OCI-M1 (cell line): ENCODE measurements at regions not wholly inside any gene's neighbourhood (a gene's known extent, or its start where the extent isn't known, plus 50 kb on each side); places are given as distances from the start of the nearest gene placed in this dataset.
A peak's percentile ranks its signal among the peaks of the same experiment; 100 is the strongest.

Experiments
- DNase-seq: peaks from one replicate; lab custom pipeline; 2025; lab: John Stamatoyannopoulos, UW

DNA sequence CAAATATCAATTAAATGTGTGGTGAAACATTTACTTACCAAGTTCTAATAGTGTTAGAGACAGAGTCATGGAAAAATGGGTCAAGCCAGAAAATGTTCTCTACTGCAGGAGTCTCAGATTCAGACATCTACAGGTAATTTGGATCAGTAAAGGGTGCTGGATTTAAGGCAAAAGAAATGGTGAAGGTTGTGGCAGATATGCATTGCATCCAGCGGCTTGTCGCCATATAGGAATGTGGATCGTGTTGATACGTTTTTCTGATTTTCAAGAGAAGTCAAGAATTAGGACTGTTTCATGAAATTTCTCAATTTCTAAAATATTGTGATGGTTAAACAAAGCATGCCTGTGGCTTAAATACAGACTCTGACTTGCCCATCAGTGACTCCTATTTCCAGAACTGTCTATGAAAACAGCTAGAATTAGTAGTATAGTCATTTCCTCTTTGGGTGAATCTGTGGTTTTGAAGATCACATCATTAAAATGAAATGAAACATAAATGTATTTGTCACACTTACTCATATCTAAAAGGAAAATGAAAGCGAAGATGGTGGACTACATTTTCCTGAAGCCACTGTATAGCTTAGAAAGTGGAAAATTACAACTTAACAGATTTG is 110.1 kb upstream of the VEGFC start:
- peak; percentile 73 for DNase-seq

DNA sequence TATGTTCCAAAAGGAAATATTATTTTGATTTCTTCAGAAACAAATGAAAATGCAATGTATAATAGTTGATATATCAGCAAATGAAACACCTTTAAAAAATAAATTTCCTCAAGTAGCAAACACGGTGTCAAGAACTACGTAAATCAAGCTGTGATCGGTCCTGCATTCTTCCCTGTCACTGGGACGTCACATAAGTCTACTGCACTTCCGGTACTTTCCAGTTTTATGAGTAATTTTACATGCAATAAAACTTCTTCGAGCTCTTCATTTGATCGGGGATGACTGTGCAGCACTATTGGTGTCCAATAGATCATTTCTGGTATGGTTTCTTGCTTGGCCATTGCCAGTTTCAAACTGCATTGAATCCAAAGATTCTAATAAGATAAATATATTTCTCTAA is 114.0 kb upstream of the VEGFC start:
- no peak for DNase-seq

- DNase-seq: no peak
These were observed 117.9 kb upstream of the VEGFC start for GRCh38 chr4:176910646-176911045.

DNA sequence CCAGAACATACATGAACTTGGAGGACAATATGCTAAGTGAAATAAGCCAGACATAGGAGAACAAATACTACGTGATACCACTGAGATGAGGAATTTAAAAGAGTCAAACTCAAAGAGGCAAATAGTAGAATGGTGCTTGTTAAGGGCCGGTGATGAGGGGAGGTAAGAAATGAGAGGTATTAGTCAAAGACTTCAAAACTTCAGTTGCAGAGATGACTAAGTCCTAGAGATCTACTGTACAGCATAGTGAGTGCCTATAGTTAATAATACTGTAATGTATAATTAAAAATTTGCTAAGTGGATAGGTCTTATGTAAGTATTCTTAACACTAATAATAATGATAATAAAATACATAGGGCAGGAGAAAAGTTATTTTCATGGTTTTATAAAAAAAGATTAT is 126.9 kb upstream of the VEGFC start:
- DNase-seq: no peak

GRCh38 chr4:176920694-176921093 is 128.0 kb upstream of the VEGFC start:
- no peak for DNase-seq

DNA sequence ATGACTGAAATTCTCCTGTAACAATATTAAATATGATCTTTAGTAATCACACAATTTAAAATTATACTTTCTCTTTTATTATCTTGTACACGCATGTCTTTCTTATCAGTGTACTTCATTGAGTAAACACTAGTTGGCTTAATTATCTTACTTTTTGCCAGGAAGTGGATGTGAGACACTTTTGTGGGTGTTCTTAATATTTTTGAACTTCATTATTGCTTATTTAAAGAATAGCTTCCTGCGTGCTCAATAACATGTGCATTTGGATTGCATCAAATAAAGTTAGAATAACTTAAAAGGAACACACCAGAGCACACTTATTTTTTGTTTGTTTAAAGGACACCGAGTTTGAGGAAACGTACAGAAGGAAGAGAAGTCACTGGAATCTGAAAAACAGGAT is 128.5 kb upstream of the VEGFC start:
- peak; percentile 12 for DNase-seq

- DNase-seq: no peak
These were observed 131.5 kb upstream of the VEGFC start for GRCh38 chr4:176924238-176924637.

- DNase-seq: no peak
These were observed 133.2 kb upstream of the VEGFC start for GRCh38 chr4:176925962-176926361.

DNA sequence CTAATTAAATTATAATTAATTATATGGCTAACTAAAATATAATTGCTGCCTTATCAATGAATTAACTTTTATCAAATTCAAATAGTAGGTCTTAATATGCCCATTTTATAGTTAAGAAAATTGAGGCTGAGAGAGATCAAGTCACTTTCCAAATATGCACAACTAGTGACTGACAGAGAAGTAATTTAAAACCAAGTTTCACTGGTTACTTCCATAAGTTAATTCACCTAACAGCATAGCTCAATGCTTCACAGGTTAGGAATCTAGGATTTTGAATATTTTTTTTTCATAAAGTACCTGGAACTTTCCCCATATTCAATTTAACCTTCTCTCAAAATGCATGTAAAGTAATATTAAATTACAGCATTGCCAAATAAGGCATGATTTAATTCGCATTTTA is 134.4 kb upstream of the VEGFC start:
- DNase-seq: no peak

GRCh38 chr4:176927664-176928063 is 134.9 kb upstream of the VEGFC start:
- DNase-seq: no peak

DNA sequence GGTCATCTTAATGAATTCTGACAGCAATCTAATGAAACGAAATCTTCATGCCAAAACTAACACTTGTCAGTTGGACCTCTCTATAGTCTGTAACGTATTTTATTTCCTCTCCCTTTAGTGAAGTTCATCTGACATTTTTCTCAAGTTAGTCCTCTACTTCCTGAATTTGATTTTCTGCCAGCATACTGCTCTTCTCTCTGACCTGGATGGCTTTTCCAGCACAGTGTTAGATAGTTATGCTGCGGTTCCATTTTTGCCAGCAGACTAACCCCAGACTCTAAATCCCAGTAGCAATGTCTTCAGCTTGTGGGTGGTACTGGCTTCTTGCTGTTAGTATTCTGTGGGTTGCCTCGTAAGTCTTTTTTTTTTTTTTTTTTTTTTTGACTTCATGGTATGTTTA is 146.7 kb upstream of the VEGFC start:
- DNase-seq: no peak

- DNase-seq: no peak
These were observed 152.6 kb upstream of the VEGFC start for GRCh38 chr4:176945334-176945733.

- no peak for DNase-seq
These were observed 156.3 kb upstream of the VEGFC start for GRCh38 chr4:176949029-176949428.

- DNase-seq: no peak
These were observed 160.3 kb upstream of the VEGFC start for GRCh38 chr4:176953021-176953420.

GRCh38 chr4:176957353-176958118 is 164.8 kb upstream of the VEGFC start:
- DNase-seq: no peak

GRCh38 chr4:176959980-176960379 is 167.3 kb upstream of the VEGFC start:
- no peak for DNase-seq

- DNase-seq: no peak
These were observed 170.4 kb upstream of the VEGFC start for GRCh38 chr4:176963121-176963520.

DNA sequence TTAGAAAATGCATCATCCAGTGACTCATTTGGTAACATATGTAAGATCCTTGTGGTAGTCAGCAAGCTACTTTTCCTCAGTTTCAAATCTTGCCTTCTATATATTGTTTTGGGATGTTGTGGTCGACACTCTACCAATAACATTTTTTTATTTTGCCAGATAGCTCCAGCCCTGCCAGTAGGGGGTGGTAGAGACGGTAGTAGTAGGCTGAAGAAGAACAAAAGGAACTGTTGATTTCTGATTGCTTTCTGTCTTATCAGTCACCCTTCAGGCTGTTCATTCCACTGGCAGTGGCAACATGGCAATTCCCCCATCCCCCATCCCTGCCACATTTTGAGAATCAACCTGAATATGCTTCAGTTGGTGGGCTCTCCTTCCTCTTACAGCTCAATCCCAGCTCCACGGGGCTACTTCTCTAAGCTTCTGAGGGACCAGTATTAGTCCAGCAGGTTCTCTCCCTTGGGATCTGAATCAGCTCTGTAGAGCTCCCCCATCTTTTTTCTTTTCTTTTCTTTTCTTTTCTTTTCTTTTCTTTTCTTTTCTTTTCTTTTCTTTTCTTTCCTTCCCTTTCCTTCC is 171.5 kb upstream of the VEGFC start:
- peak; percentile 96 for DNase-seq

DNA sequence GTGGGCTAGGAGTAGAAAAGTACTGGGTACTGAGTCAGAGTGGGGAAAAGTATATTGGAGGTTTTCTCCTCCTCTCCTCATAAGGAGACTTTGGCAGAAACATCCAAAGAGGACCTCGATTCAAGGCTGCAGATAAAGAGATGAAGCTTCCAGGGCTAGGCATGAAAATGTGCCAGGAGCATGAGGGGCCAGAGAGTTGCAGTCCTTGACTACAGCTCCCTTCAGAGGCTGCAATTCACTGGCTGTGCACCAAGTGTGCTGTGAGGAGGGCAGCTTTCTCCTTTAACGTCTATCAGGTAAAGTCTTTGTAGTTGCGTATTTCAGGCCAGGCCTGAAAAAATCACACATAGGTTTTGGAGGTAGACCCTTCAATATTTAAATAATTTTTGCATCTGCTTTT is 174.9 kb upstream of the VEGFC start:
- no peak for DNase-seq

- DNase-seq: no peak
These were observed 175.4 kb upstream of the VEGFC start for GRCh38 chr4:176968094-176968493.

DNA sequence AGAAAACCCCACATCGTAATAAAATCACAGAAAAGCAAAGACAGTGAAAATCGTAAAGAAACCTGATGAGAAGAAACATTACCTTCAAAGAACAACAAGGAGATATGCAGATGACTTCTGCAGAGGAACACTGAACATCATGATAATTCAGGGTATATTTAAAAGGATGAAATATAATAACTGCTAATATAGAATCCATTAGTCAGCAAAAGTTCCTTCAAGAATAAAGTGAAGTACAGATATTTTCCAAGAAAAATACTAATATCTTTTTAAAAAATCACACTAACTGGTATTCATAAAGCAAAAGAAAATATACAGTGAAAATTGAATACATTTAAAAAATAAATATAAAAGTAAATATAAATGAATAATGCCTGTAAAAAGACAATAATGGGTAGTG is 176.3 kb upstream of the VEGFC start:
- DNase-seq: no peak

DNA sequence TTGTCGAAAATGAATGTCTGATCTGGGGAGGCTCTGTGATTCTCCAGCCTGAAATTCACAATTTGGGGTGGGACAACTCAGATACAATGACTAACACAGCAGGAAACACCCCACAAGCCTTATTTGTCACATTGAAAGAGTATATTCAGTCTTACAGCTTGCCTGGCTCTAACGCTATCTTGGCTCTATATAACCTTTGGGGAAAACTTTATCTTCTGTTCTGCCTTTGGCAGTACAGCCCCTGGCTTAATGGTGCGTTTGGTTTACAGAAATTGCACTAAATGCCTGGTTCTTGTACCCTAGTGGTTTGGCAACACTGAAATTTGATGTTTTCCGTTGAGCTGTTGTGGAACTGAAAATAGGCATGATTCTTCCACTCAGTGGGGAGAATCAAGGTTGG is 178.1 kb upstream of the VEGFC start:
- no peak for DNase-seq

GRCh38 chr4:176971576-176972115 is 178.9 kb upstream of the VEGFC start:
- no peak for DNase-seq
